Right hindlimb (tissue), 1 donor: ENCODE measurements at regions not wholly inside any gene's neighbourhood (a gene's known extent, or its start where the extent isn't known, plus 50 kb on each side); places are given as distances from the start of the nearest gene placed in this dataset.
"Not testable (repeated sequence)": the region's sequence is repeated elsewhere in the genome, so short reads cannot be mapped to it uniquely, and the experiment has no call there.

Experiments
- DNase-seq: peaks from one replicate; pipeline ENCODE4 v3.0.0-alpha.2; 2018

DNA sequence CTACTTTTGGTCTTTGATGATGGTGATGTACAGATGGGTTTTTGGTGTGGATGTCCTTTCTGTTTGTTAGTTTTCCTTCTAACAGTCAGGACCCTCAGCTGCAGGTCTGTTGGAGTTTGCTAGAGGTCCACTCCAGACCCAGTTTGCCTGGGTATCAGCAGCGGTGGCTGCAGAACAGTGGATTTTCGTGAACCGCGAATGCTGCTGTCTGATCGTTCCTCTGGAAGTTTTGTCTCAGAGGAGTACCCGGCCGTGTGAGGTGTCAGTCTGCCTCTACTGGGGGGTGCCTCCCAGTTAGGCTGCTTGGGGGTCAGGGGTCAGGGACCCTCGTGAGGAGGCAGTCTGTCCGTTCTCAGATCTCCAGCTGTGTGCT is 56.6 kb upstream of the TNFAIP8 start:
- not testable (repeated sequence) for DNase-seq

DNA sequence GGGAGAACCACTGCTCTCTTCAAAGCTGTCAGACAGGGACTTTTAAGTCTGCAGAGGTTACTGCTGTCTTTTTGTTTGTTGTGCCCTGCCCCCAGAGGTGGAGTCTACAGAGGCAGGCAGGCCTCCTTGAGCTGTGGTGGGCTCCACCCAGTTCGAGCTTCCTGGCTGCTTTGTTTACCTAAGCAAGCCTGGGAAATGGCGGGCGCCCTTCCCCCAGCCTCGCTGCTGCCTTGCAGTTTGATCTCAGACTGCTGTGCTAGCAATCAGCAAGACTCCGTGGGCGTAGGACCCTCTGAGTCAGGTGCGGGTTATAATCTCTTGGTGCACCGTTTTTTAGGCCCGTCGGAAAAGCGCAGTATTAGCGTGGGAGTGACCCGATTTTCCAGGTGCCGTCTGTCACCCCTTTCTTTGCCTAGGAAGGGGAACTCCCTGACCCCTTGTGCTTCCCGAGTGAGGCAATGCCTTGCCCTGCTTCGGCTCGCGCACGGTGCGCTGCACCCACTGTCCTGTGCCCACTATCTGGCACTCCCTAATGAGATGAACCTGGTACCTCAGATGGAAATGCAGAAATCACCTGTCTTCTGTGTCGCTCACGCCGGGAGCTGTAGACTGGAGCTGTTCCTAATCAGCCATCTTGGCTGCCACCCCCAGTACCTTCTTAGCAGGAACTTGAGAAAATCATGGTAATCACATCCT is 56.1 kb upstream of the TNFAIP8 start:
- not testable (repeated sequence) for DNase-seq

DNA sequence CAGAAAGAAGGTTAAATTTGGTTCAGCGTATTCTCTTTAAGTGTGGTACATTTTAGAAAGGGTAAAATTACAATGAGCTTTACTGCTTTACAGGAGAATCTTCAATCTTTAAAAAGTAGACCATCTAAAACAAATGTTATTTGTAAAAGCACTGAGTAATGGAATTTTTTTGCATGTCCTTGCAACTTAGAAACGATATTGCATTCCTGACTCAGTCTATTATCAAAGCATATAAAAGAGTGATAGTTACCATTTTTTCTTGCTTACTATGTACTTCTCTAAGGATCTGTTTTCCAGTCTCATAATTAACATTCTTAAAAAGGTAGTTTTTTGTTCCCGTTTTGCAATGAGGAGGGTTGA is 55.5 kb upstream of the TNFAIP8 start:
- DNase-seq = no peak

DNA sequence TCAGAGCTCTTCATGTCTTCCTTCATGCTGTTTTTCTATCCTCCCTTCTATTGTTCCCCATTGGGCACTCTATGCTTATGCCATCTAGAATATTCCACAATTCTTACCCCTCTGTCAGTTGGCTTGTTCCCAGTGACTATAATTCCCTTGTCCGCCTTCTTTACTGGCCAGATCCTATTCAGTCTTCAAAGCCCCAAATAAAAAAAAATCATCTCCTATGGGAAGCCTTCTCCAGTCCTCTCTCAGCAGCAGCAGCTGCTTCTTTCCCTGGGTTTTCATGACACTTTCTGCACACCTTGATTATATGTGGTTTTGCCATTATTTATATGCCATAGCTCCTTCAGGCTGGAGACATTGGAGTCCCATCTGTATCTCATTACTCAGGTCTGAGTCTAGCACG is 54.6 kb upstream of the TNFAIP8 start:
- no peak for DNase-seq

DNA sequence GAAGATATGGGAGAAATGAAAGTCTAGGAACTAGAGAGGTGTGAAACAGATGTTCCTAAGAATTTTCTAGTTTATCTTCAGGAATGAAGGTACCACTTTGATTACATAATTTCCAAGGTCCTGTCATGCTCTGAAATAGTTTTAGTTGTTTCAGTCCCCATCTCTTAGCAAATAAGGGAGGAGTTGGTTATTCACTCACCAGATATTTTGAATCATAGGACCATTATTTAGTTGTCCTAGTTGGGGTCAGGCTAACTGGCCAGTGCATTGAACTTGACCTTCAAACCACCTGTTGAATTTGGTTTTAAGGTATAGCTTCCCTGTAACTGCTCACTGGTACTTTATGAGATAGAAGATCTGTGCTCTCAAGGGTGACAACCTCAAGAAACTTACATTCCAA is 53.9 kb upstream of the TNFAIP8 start:
- no peak for DNase-seq

DNA sequence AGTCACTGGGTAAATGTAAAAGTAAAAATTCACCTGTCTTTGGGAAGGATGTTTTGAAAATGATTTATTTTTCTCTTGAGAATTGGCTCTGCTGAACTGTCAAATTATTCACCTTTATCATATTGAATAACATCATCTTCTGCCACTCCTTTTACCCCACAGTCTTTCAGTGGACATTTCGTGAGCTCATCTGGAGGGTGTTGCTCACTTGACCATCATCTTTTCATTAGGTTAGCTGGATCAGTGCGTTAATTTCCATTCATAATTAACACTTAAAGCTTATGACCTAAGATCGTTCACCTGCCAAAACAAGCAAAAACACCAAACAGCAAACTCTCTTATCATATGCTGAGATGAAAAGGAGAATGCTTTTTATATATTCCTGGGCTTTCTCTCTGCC is 53.4 kb upstream of the TNFAIP8 start:
- no peak for DNase-seq

DNA sequence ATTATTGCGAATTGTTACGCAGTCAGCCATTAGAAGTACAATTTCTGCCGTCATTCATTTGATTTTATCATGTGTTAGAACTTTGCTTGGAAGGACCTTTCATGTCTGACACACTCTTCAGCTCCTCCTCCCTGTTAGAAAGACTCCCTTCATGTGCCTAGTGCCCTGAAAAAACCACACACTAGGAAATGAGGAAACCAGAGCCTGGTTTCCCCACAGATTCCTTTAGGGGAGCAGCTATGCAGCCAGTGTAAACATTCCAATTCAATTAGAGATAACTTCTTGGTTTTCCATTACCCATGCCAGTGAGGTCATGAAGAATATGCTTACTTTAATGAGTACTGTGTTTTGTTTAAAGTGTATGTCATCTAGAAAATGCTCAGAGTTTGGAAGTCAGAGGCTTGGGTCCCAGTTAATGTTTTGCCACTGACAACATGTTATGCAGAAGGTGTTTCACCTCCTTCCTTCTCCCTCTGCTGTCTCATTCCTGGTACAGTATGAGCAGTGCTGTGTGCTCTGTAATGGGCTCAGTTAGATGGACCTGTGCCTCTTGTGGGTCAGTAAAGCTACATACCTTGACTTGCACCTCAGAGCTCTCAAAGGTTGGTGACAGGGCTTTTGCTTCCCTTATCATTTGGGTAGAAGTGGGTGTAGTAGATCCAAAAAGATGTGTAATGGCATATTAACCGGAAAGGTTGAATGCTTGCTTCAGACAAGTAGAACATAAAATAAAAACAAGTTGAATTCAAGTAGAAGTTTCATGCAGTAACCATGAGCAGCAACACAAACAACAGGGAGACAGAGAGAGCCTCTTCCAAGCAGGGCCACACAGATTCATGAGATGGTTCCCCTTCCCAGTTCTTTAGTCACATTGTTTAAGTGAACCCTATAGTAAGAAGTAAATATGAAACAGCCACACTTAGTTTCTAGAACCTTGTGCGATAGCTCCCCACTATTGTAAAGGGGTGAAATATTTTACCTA is 52.6 kb upstream of the TNFAIP8 start:
- DNase-seq = peak; percentile 31

DNA sequence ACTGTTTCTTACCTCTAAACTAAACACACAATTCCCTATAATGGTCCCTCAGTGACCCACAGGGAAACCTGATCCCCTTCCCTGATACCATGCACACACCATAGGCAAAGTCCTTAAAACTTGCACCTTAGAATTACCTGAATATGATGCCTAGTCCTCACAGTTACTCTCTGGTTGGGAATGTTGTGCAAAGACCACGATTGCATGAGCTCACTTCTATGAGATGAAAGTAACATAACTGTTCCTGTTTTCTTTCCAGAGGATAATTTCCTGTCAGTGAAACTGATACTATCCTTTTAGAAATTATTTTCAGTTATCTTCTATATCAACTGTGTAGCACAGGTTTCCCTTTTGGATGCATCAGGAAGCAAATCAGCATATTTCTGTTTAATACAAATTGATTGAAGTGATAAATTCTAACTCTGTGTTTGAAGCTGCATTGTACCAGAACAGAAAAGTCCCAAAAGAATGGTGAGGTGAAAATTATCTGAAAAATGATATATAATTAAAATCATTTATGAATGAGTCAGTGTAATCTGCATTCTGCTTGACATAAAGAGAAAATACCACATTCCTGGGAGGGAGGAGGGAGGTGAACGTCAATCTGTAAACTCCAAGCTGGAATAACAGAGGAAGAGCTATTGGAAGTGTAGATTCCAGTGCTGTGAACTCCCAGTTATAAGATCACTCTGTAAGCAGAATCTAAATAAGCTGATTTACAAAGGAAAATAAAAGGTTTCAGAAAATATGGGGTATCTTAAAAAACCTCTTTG is 51.2 kb upstream of the TNFAIP8 start:
- DNase-seq = no peak
